ENCODE measurements at regions not wholly inside any gene's neighbourhood (a gene's known extent, or its start where the extent isn't known, plus 50 kb on each side); places are given as distances from the start of the nearest gene placed in this dataset.

DNA sequence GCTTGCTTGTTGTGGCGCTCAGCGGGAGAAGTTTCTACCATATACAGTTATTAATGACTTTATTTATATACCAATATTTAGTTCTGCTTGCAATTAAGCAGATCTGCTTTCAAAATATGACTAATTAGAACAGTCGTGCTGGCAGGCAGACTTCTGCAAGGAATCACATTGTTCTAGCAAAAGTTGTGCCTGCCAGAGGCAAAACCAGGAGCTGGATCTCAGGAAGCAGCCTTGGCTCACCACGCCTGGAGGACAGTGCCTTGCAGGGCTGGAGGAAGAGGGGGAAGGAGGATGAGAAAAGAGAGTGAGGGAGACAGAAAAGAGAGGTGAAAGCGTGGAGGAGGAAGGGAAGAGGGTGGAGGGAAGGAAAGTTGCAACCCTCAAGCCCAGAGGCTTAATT is 160.3 kb downstream of the NUP210 start:
- Histone ChIP-seq H3K79me2 (no peaks in the 10 kb centered on the region), H3K4me3 (ENCODE audit: low read depth, low read length) (no peak overlapping the region), H3K27ac (no peak overlapping the region), H3K9me3 (ENCODE audit: control insufficient read depth, low read length) (no peaks in the 10 kb centered on the region), H3K4me2 (ENCODE audit: low read length) (no peak overlapping the region), H3K9ac (no peak overlapping the region), H3K4me1 (no peaks in the 10 kb centered on the region), H3K27me3 (ENCODE audit: control insufficient read depth, insufficient read depth, low read length) (no peaks in the 10 kb centered on the region), H2AFZ (no peak overlapping the region), H3K36me3 (ENCODE audit: control insufficient read depth, insufficient read depth, low read length) (no peaks in the 10 kb centered on the region)
- TF ChIP-seq, protein P1, sequence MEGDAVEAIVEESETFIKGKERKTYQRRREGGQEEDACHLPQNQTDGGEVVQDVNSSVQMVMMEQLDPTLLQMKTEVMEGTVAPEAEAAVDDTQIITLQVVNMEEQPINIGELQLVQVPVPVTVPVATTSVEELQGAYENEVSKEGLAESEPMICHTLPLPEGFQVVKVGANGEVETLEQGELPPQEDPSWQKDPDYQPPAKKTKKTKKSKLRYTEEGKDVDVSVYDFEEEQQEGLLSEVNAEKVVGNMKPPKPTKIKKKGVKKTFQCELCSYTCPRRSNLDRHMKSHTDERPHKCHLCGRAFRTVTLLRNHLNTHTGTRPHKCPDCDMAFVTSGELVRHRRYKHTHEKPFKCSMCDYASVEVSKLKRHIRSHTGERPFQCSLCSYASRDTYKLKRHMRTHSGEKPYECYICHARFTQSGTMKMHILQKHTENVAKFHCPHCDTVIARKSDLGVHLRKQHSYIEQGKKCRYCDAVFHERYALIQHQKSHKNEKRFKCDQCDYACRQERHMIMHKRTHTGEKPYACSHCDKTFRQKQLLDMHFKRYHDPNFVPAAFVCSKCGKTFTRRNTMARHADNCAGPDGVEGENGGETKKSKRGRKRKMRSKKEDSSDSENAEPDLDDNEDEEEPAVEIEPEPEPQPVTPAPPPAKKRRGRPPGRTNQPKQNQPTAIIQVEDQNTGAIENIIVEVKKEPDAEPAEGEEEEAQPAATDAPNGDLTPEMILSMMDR (IDR thresholded peaks at IDR 0.05) = no peak

DNA sequence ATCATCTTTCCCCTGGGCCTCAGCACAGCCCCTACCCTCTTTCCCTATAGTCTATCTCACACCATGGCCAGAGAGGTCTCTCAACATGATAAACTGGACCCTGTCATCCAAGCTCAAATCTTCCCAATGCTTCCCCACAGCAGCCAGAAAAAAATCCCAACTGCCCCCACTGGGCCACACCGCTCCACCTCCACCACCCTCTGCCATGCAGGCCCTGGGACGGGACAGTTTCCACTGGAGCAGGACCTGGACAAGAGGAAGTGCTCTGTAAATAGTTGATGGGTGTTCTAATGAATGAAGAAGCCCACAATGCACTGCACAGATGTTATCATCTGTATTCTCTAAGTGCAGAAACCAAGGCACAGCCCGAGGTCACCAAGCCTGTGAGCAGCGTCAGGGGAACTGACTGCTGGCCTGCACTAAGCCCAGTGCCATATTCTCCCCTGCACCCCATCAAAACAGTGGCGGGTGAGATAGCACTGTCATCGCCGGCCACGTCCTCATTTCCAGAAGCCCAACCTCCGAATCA is 161.1 kb downstream of the NUP210 start:
- Histone ChIP-seq H3K27ac (no peak overlapping the region), H3K79me2 (no peaks in the 10 kb centered on the region), H3K4me3 (ENCODE audit: low read depth, low read length) (no peak overlapping the region), H3K36me3 (ENCODE audit: control insufficient read depth, insufficient read depth, low read length) (no peaks in the 10 kb centered on the region), H3K27me3 (ENCODE audit: control insufficient read depth, insufficient read depth, low read length) (no peaks in the 10 kb centered on the region), H3K9ac (no peak overlapping the region), H3K4me1 (no peaks in the 10 kb centered on the region), H3K4me2 (ENCODE audit: low read length) (no peak overlapping the region), H2AFZ (no peak overlapping the region), H3K9me3 (ENCODE audit: control insufficient read depth, low read length) (no peaks in the 10 kb centered on the region)
- TF ChIP-seq, protein P1 (IDR thresholded peaks at IDR 0.05) = no peak

DNA sequence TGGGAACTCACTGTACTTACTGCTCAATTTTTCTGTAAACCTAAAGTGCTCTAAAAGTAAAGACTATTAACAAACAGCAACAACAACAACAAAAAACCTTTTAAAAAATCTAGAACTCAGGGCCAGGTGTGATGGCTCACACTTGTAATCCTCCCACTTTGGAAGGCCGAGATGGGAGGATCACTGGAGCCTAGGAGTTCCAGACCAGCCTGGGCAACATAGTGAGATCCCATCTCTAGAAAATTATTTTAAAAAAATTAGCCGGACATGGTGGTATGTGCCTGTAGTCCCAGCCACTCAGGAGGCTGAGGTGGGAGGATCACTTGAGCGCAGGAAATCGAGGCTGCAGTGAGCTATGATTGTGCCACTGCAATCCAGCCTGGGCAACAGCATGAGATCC is 161.8 kb downstream of the NUP210 start:
- Histone ChIP-seq H3K4me2 (ENCODE audit: low read length) (no peak overlapping the region), H3K27me3 (ENCODE audit: control insufficient read depth, insufficient read depth, low read length) (no peaks in the 10 kb centered on the region), H3K4me3 (ENCODE audit: low read depth, low read length) (no peak overlapping the region), H3K79me2 (no peaks in the 10 kb centered on the region), H3K27ac (no peak overlapping the region), H2AFZ (no peak overlapping the region), H3K36me3 (ENCODE audit: control insufficient read depth, insufficient read depth, low read length) (no peaks in the 10 kb centered on the region), H3K9ac (no peak overlapping the region), H3K4me1 (no peaks in the 10 kb centered on the region), H3K9me3 (ENCODE audit: control insufficient read depth, low read length) (no peaks in the 10 kb centered on the region)
- TF ChIP-seq, protein P1 (IDR thresholded peaks at IDR 0.05) = no peak

DNA sequence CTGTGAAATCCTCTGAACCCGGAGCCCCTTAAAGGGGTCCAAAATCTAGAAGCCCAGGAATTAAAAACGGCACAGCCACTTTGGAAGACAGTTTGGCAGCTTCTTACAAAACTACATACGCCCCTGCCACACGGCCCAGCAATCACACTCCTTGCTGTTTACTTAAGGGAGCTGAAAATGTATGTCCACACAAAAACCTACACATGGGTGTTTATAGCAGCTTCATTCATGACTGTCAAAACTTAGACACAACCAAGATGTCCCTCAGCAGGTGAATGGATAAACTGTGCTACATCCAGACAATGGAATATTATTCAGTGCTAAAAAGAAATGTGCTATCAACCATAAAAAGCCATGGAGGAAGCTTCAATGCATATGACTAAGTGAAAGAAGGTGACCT is 162.5 kb downstream of the NUP210 start:
- H3K4me2 ChIP-seq (ENCODE audit: low read length) = no peak overlapping the region
- no peak overlapping the region for H3K27ac ChIP-seq
- no peaks in the 10 kb centered on the region for H3K36me3 ChIP-seq (ENCODE audit: control insufficient read depth, insufficient read depth, low read length)
- no peak overlapping the region for H2AFZ ChIP-seq
- H3K4me1 ChIP-seq = no peaks in the 10 kb centered on the region
- H3K4me3 ChIP-seq (ENCODE audit: low read depth, low read length) = no peak overlapping the region
- H3K9me3 ChIP-seq (ENCODE audit: control insufficient read depth, low read length) = no peaks in the 10 kb centered on the region
- H3K9ac ChIP-seq = no peak overlapping the region
- TF ChIP-seq, protein P1 (IDR thresholded peaks at IDR 0.05) = no peak
- no peaks in the 10 kb centered on the region for H3K79me2 ChIP-seq
- no peaks in the 10 kb centered on the region for H3K27me3 ChIP-seq (ENCODE audit: control insufficient read depth, insufficient read depth, low read length)

DNA sequence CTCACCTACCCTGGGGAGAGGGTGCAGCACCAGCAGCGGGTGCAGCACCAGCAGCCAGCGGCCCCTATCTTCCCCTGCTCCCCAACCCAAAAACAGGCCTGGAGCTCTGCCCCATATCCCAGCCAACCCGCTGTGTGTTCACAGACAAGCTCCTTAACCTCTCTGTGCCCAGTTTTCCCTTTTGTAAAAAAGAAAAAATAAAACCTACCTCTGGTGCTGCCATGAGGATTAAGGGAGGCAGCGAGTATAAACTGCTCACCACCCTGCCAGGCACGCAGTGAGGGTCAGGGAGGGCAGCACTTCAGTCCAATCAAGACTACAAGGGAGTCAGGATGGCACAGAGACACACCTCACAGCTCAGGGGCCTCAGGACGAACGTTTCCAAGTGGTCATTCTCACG is 163.3 kb downstream of the NUP210 start:
- Histone ChIP-seq H3K9ac (no peak overlapping the region), H3K4me1 (no peaks in the 10 kb centered on the region), H3K4me3 (ENCODE audit: low read depth, low read length) (no peak overlapping the region), H3K27ac (no peak overlapping the region), H3K4me2 (ENCODE audit: low read length) (no peak overlapping the region), H3K79me2 (no peaks in the 10 kb centered on the region), H3K36me3 (ENCODE audit: control insufficient read depth, insufficient read depth, low read length) (no peaks in the 10 kb centered on the region), H3K27me3 (ENCODE audit: control insufficient read depth, insufficient read depth, low read length) (no peaks in the 10 kb centered on the region), H3K9me3 (ENCODE audit: control insufficient read depth, low read length) (no peaks in the 10 kb centered on the region), H2AFZ (no peak overlapping the region)
- TF ChIP-seq, protein P1 (IDR thresholded peaks at IDR 0.05) = no peak

All from parathyroid adenoma (tissue), 2 donors.